Heart left ventricle (tissue), 16 donors: ENCODE measurements at regions not wholly inside any gene's neighbourhood (a gene's known extent, or its start where the extent isn't known, plus 50 kb on each side); places are given as distances from the start of the nearest gene placed in this dataset.

Experiments used
- ATAC-seq, 4 donors: fragments of 200-7000 bp; cut with Tn5 transposase; one replicate each; pipeline ENCODE4 v1.9.1; 2020 to 2022; ENCODE audit warnings: moderate library complexity in 4 of 4, mild to moderate bottlenecking in 3 of 4, moderate number of reproducible peaks in 1 of 4
- DNase-seq, 5 donors: peaks; one replicate each; pipeline ENCODE4 v3.0.0-alpha.2; 2020
- H3K27ac ChIP-seq, 12 donors: fragments of 200-600 bp; sonication (generic) in 4 of 12; one replicate each; pipeline versions ENCODE4 v1.5.0 to v1.8.0; 2016 to 2022; ENCODE audit warnings: mild to moderate bottlenecking in 2 of 12
- H3K27me3 ChIP-seq, 9 donors: fragments of 200-600 bp; sonication (generic) in 2 of 9; one replicate each; pipeline versions ENCODE4 v1.5.1 to v1.8.0; 2016 to 2022; ENCODE audit warnings: mild to moderate bottlenecking in 3 of 9
- H3K36me3 ChIP-seq, 9 donors: fragments of 200-600 bp; sonication (generic) in 2 of 9; one replicate each; pipeline versions ENCODE4 v1.5.0 to v1.8.0; 2018 to 2022; ENCODE audit warnings: mild to moderate bottlenecking in 2 of 9
- H3K4me1 ChIP-seq, 12 donors: fragments of 200-600 bp; sonication (generic) in 4 of 12; one replicate each; pipeline versions ENCODE4 v1.5.0 to v1.8.0; 2016 to 2022; ENCODE audit warnings: mild to moderate bottlenecking in 3 of 12
- H3K4me3 ChIP-seq, 12 donors: fragments of 200-600 bp; sonication (generic) in 4 of 12; one replicate each; pipeline versions ENCODE4 v1.5.0 to v1.8.0; 2017 to 2022; ENCODE audit warnings: mild to moderate bottlenecking in 9 of 12, moderate library complexity in 4 of 12
- H3K9me3 ChIP-seq, 12 donors: fragments of 200-600 bp; sonication (generic) in 4 of 12; one replicate each; pipeline versions ENCODE4 v1.5.0 to v1.8.0; 2016 to 2022; ENCODE audit warnings: mild to moderate bottlenecking in 1 of 12
- CTCF ChIP-seq, 12 donors: fragments of 200-600 bp; sonication (generic) in 4 of 12; IDR thresholded peaks; one replicate each; pipeline versions ENCODE4 v1.5.0 to v1.8.0; 2018 to 2022; ENCODE audit warnings: antibody characterized with exemption in 12 of 12, mild to moderate bottlenecking in 5 of 12
- POLR2A ChIP-seq, 2 donors: fragments of 450-650 bp; IDR thresholded peaks; one replicate each; pipeline ENCODE4 v1.6.1; 2017; ENCODE audit warnings: antibody characterized with exemption in 2 of 2, mild to moderate bottlenecking in 2 of 2, moderate library complexity in 2 of 2
- WGBS, 4 donors: extraction: QIAGEN DNeasy Blood & Tissue Kit in 2 of 4; methylation state at CpG; one replicate each; pipeline versions ENCODE4 v1.1.5 to v1.1.7; 2013 to 2018; 5-methylcytosine and 5-hydroxymethylcytosine counted together
- intact Hi-C, 10 donors: fragments of 100-400 bp; cut with DNase I; formaldehyde crosslinking; loops; one replicate each; pipeline versions ENCODE4 v1.11.1 to v1.14.2; 2022
- donor health status: ischemic (EF 13 %, LVEDD 7.1; RV severe dilation, severe dysfunction).
- donor health status: healthy with polysubstance abuse.
- donor health status: DM: no; HTN: yes; CAD: no.
- donor health status: DM: no; HTN: no; CAD: no.
- donor health status: ischemic (EF 25% LVEDD 6.9; RV normal size, moderate dysfunction).
- donor health status: ischemic (EF 25% LVEDD 5.7; RV mildly dilated, moderate dysfunction).
- donor health status: healthy.
- donor health status: DM: yes; HTN: yes; CAD: no.
- donor health status: ischemic (EF 35%, LVEDD 5.7; RV mildly dilated, moderate dysfunction).
- donor health status: nonischemic (EF 11% LVEDD 7.7; RV severe dilation, severe dysfunction).
- donor health status: DM: yes; HTN: yes; CAD: no.
- donor health status: PGD.
- donor health status: ischemic (EF 29% LVEDD 5.4; RV normal size, mild dysfunction).
- donor health status: nonischemic (EF 23%, LVEDD 6.1; RV moderate dilation, normal function).

DNA sequence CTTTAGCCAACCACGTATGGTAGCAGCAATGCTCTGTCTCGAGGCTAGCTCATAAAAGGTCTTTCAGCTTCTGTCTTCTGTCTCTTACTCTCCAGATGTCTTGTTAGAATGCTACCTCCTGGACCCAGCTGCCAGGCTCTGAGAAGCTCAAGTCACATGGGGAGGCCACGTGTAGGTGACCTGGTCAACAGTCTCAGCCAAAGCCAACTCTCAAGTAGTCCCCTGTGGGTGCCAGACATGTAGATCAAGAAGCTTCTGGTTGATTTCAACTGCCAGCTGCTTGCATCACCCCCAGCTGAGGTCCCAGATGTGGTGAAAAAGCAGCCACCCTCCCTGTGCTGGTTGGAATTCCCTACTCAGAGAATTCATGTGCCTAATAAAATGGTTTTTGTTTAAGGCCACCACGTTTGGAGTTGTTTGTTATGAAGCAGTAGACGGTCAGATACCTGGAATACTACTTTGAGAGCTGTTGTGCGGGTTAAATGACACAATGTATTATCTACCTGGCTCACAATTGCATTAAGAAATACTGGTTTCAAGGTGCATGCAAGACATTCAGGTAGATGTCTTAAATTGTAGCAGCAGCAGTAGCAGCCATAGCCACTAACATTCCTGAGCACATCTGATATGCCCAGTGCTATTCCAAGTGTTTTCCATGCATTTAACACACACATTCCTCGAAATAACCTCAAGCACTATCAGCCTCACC is 131.0 kb upstream of the RFC3 start:
- 72 to 81% (median 79%) methylated on average over 7 of the region's 7 CpGs for WGBS, 4 donors
- H3K9me3 ChIP-seq, result no peaks in the 10 kb centered on the region
- no peak overlapping the region for H3K4me3 ChIP-seq
- no peaks in the 10 kb centered on the region for H3K27me3 ChIP-seq
- H3K36me3 ChIP-seq, result no peaks in the 10 kb centered on the region
- no peaks in the 10 kb centered on the region for H3K4me1 ChIP-seq
- intact Hi-C loops, result no loop called here
- TF ChIP-seq CTCF (IDR thresholded peaks at IDR 0.05) (no peak), POLR2A (IDR thresholded peaks at IDR 0.05) (no peak)
- no peak for DNase-seq
- no peak for ATAC-seq
- no peak overlapping the region for H3K27ac ChIP-seq

GRCh38 chr13:33690354-33690753 is 127.6 kb upstream of the RFC3 start:
- H3K36me3 ChIP-seq, result no peaks in the 10 kb centered on the region
- no peak for TF ChIP-seq POLR2A (IDR thresholded peaks at IDR 0.05)
- TF ChIP-seq CTCF (IDR thresholded peaks at IDR 0.05), result no peak
- H3K4me3 ChIP-seq, result no peak overlapping the region
- DNase-seq, result no peak
- ATAC-seq, result no peak
- no peaks in the 10 kb centered on the region for H3K27me3 ChIP-seq
- H3K27ac ChIP-seq, result no peak overlapping the region
- H3K9me3 ChIP-seq, result no peaks in the 10 kb centered on the region
- no peaks in the 10 kb centered on the region for H3K4me1 ChIP-seq
- WGBS, 4 donors, result 93 to 96% (median 94%) methylated on average over 10 of the region's 10 CpGs
- intact Hi-C loops, result no loop called here

DNA sequence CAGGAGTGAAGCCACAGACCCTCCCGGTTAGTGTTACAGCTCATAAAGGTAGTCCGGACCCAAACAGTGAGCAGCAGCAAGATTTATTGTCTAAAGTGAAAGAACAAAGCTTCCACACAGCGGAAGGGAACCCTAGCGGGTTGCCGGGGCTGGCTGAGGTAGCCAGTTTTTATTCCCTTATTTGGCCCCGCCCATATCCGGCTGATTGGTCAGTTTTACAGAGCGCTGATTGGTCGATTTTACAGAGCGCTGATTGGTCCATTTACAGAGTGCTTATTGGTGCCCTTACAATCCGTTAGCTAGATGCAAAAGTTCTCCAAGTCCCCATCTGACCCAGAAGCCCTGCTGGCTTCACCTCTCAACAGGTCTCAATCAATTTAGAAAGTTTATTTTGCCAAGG is 126.0 kb upstream of the RFC3 start:
- H3K9me3 ChIP-seq, result no peaks in the 10 kb centered on the region
- 90 to 94% (median 91%) methylated on average over 11 of the region's 11 CpGs for WGBS, 4 donors
- no peak for TF ChIP-seq POLR2A (IDR thresholded peaks at IDR 0.05)
- TF ChIP-seq CTCF (IDR thresholded peaks at IDR 0.05), result no peak
- no peak overlapping the region for H3K4me3 ChIP-seq
- H3K4me1 ChIP-seq, result no peaks in the 10 kb centered on the region
- H3K36me3 ChIP-seq, result no peaks in the 10 kb centered on the region
- ATAC-seq (no peak), DNase-seq (no peak)
- no peaks in the 10 kb centered on the region for H3K27me3 ChIP-seq
- intact Hi-C loops, result no loop called here
- no peak overlapping the region for H3K27ac ChIP-seq

DNA sequence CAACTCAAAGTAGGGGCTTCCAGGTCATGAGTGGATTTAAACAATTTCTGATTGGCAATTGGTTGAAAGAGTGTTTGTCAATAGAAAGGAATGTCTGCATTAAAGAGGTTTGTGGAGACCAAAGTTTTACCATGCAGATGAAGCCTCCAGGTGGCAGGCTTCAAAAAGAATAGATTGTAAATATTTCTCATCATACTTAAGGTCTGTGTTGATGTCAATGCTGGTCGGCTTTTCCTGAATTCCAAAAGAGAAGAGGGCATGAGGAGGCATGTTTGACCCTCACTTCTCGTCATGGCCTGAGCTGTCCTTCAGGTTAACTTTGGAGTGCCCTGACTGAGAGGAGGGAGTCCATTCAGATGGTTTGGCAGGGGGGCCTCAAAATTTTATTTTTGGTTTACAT is 125.4 kb upstream of the RFC3 start:
- WGBS, 4 donors, result 83 to 93% (median 86%) methylated on average over 2 of the region's 2 CpGs
- Histone ChIP-seq H3K4me3 (no peak overlapping the region), H3K9me3 (no peaks in the 10 kb centered on the region), H3K4me1 (no peaks in the 10 kb centered on the region), H3K36me3 (no peaks in the 10 kb centered on the region), H3K27ac (no peak overlapping the region), H3K27me3 (no peaks in the 10 kb centered on the region)
- TF ChIP-seq POLR2A (IDR thresholded peaks at IDR 0.05) (no peak), CTCF (IDR thresholded peaks at IDR 0.05) (no peak)
- intact Hi-C loops, result no loop called here
- no peak for ATAC-seq
- DNase-seq, result no peak
